T-helper 2 cell treated with Interferon-gamma antibody and Interleukin-4, amounts not matched to agents 5 μg/mL and 100 μg/mL, for 36 hours (primary cell): ENCODE measurements at regions not wholly inside any gene's neighbourhood (a gene's known extent, or its start where the extent isn't known, plus 50 kb on each side); places are given as distances from the start of the nearest gene placed in this dataset.
A peak's percentile ranks its signal among the peaks of the same experiment; 100 is the strongest.
"Not testable (repeated sequence)": the region's sequence is repeated elsewhere in the genome, so short reads cannot be mapped to it uniquely, and the experiment has no call there.

Experiments
- DNase-seq: peaks from one replicate; pipeline ENCODE4 v3.0.0; 2021; ENCODE audit warnings: low spot score
- H3K27ac Mint-ChIP-seq: one replicate; pipeline ENCODE4 v1.8.0; 2021; ENCODE audit warnings: mild to moderate bottlenecking, mixed read lengths
- H3K27me3 Mint-ChIP-seq: one replicate; pipeline ENCODE4 v1.8.0; 2021; ENCODE audit warnings: low read depth, mixed read lengths
- H3K36me3 Mint-ChIP-seq: one replicate; pipeline ENCODE4 v1.8.0; 2021; ENCODE audit warnings: low read depth, mixed read lengths
- H3K4me1 Mint-ChIP-seq: one replicate; pipeline ENCODE4 v1.8.0; 2021; ENCODE audit warnings: low read depth, mixed read lengths
- H3K4me3 Mint-ChIP-seq: one replicate; pipeline ENCODE4 v1.8.0; 2022; ENCODE audit warnings: mild to moderate bottlenecking, moderate library complexity, mixed read lengths
- H3K9me3 Mint-ChIP-seq: one replicate; pipeline ENCODE4 v1.8.0; 2021; ENCODE audit warnings: mixed read lengths

DNA sequence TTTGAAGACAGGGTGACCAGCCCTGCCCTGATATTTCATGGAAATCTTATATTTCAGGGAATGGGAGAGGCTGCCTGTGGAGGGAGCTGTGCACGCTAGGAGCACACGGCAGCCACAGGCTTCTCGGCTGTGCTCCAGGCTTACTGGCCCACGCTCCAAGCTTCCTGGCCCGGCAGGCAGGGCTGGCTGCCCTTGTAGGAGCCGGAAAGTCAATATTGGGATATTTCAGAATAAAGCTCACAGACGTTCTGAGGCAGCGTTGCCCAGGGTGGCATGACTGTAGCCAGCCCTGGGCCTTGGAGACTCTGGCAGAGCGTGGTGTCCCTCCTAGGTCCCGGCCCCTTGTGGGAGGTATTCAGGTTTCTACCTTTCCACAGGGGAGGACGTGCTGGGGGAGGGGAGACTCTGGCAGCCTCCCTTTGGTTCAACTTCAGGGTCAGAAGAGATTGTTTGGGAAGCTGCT, 95.6 kb downstream of the NPIPB11 start:
- H3K27me3 Mint-ChIP-seq = no peaks in the 10 kb centered on the region
- H3K4me3 Mint-ChIP-seq = no peak overlapping the region
- no peak overlapping the region for H3K27ac Mint-ChIP-seq
- H3K36me3 Mint-ChIP-seq = no peaks in the 10 kb centered on the region
- no peaks in the 10 kb centered on the region for H3K4me1 Mint-ChIP-seq
- H3K9me3 Mint-ChIP-seq = no peaks in the 10 kb centered on the region
- DNase-seq = no peak

DNA sequence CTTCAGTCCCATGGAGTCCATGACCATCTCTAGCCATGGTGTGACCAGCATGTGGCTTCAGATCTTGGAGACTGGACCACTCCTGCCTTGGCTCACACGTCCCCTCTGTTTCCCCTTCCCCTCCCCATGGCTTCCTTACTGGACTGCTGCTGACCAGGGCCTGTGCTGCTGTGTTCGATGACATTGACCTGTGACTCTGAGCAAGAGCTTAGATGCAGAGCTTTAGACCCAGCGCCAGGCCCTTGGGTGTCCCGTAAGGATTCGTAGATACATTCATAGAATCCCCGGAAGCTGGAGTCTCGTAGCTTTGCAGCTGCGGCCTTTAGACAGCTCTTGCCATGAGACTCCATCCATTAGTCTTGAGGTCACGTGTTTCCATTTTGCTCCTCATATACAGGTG, 96.3 kb downstream of the NPIPB11 start:
- not testable (repeated sequence) for DNase-seq, H3K4me3 Mint-ChIP-seq, H3K4me1 Mint-ChIP-seq, H3K27ac Mint-ChIP-seq, H3K36me3 Mint-ChIP-seq, H3K27me3 Mint-ChIP-seq, H3K9me3 Mint-ChIP-seq

DNA sequence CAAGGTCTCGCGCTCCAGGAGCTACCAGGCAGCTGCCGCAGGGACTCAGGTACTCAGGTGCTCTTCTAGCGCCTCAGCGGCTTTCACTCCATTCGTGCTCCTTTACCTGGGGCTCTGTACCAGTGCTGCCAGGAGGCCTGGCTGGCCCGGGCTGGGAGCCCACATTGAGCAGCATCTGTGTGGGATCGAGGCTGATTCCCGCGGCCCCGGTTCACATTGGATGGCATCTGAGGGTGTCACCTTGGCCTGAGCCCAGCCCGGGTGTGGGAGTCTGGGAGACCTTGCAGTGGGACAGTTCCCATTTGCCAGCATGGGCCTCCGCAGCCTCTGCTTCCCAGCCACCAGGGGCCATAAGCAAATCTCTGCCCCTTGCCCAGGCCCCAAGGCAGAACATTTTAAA, 96.9 kb downstream of the NPIPB11 start:
- not testable (repeated sequence) for H3K27ac Mint-ChIP-seq, H3K4me3 Mint-ChIP-seq, DNase-seq, H3K27me3 Mint-ChIP-seq, H3K36me3 Mint-ChIP-seq, H3K4me1 Mint-ChIP-seq, H3K9me3 Mint-ChIP-seq

DNA sequence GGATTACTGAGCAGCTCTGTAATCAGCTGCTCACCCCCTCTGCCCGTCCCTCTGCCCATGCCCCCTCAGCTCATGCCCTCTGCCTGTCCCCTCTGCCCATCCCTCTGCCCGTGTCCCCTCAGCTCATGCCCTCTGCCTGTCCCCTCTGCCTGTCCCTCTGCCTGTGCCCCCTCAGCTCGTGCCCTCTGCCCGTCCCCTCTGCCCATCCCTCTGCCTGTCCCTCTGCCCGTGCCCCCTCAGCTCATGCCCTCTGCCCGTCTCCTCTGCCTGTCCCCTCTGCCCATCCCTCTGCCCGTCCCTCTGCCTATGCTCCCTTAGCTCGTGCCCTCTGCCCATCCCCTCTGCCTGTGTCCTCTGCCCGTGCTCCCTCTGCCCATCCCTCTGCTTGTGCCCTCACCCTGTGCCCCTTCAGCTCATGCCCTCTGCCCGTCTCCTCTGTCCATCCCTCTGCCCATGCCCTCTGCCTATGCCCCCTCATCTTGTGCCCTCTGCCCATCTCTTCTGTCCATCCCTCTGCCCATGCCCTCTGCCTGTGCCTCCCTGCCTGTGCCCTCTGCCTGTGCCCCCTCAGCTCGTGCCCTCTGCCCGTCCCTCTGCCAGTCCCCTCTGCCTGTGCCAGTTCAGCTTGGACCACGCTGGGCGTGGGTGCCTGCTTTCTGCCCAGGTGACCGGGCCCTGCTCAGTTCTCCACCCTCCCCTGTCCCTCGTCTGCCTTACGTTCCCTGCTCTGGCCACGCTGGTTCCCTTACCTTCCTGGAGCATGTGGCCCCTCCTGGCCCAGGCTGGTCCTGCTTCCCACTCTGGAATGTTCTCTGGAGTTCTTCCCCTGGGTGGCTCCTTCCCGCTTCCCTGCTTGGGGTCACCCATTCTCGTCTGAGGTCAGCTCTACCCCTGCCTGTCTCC, 97.6 kb downstream of the NPIPB11 start:
- Mint-ChIP-seq H3K27ac (no peak overlapping the region), H3K9me3 (no peaks in the 10 kb centered on the region), H3K4me3 (no peak overlapping the region), H3K4me1 (no peaks in the 10 kb centered on the region), H3K27me3 (no peaks in the 10 kb centered on the region), H3K36me3 (no peaks in the 10 kb centered on the region)
- DNase-seq = no peak

DNA sequence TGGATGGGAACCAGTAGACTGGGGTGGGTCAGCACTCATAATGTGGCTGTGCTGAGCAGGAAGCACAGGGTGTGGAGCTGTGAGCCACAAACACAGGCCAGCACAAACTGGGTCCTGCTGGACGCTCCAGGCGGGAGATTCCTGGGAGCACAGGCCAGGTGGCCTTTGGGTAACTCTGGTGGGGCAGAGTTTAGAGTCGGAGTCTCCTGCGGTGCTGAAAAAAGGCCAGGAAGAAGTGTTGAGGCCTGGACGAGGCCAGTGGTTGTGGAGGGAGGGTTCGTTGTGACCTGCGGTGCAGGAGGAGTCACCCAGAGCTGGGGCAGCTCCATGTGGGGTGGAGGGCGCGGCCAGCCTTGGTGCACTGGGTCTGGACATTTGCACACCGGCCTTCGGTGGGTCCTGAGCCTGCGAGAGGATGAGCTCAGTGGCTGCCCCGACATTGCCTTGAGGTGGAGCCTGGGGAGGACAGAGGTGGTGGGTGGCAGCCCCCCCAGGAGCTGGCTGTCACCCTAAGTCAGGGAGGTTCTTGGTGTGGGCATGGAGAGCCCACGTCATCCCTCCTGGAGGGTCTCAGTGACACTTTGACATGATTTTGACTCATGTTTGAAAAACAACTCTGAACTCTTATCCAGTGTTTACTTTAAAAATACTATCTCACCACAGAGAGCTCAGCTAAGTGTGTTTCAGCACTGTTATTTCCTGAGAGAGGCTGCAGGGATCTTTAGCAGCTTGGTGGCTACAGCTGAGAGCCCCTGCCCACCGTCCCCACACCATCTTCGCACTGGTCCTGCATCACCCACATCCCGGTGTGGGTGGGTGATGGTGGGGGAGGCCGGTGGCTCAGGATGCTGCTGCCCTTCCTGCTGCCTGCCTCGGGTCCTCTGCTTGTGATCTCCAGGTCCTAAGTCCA, 98.7 kb downstream of the NPIPB11 start:
- H3K36me3 Mint-ChIP-seq = no peaks in the 10 kb centered on the region
- H3K4me3 Mint-ChIP-seq = no peak overlapping the region
- H3K9me3 Mint-ChIP-seq = no peaks in the 10 kb centered on the region
- no peak for DNase-seq
- H3K4me1 Mint-ChIP-seq = no peaks in the 10 kb centered on the region
- H3K27ac Mint-ChIP-seq = peak overlapping the region; percentile 21
- H3K27me3 Mint-ChIP-seq = no peaks in the 10 kb centered on the region

DNA sequence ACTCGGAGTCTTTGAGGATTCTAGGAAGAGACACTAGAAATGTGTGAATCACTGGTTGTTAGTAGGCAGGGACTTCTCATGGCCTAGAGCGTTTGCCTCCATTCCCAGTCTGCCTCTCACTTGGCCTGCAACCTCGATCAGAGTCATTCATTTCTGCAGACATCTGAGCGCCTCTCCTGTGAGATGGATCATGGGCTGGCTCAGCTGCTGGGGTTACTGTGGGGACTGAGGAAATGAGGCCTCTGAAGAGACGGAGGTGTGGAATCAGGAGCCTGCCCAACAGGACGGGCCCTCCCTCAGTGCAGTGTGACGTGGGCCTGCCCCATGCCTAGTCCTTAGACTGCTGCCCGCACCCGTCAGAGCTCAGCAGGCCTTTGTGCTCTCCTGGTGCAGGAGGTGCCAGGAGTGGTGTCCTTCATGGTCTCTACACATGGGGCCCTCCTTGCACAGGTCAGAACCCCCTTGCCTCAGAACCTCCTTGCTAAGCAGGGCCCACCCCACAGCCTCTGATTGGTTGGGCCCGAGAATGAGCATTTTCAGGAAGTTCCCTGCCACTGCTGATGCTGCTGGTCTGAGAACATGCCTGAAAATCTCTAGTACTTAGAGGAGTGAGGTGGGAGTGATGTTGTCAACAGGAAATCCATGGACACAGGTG, 99.4 kb downstream of the NPIPB11 start:
- DNase-seq = no peak
- Mint-ChIP-seq H3K27me3 (no peaks in the 10 kb centered on the region), H3K4me3 (no peak overlapping the region), H3K9me3 (no peaks in the 10 kb centered on the region), H3K4me1 (no peaks in the 10 kb centered on the region), H3K36me3 (no peaks in the 10 kb centered on the region), H3K27ac (peak overlapping the region; percentile 21)

DNA sequence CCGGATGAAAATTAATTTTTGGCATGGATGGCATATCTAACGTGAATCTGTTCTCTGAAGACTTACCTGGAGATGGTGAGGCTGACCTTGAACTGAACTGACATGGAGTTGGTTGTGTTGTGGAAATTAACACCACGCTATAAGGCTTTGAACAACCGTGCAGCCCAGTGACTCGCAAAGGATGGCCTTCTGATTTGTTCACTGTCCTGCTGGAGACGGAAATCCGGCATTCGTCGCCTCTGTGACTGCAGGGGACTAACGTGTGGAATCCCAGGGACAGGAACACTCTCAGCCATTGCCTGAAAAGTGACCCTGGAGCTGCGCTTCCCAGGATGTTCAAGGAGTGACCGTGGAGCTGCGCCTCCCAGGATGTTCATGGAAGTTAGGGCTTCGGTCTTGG, 100.3 kb downstream of the NPIPB11 start:
- H3K27me3 Mint-ChIP-seq = no peaks in the 10 kb centered on the region
- H3K4me3 Mint-ChIP-seq = no peak overlapping the region
- no peak for DNase-seq
- H3K4me1 Mint-ChIP-seq = no peaks in the 10 kb centered on the region
- H3K27ac Mint-ChIP-seq = no peak overlapping the region
- H3K36me3 Mint-ChIP-seq = no peaks in the 10 kb centered on the region
- H3K9me3 Mint-ChIP-seq = no peaks in the 10 kb centered on the region

DNA sequence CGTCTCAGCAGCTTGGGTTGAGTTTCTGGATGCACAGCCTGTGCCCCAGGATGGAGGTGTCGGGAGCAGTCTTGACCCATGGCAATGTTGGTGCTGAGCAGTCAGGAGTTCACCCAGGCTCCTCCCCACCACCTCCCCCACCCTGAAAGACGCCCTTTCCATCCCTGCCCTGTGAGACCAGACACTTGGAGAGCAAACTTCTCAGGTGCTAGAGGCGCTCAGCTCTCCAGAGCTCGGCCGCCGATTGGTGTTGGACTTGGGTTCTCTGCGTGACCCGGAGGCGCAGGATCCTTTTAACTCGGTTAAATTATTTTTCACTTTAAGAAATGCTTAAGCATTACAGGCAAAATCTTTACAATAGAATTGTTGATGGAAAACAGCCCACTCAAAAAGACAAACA, 101.5 kb downstream of the NPIPB11 start:
- H3K4me3 Mint-ChIP-seq, DNase-seq, H3K27ac Mint-ChIP-seq, H3K27me3 Mint-ChIP-seq, H3K9me3 Mint-ChIP-seq, H3K36me3 Mint-ChIP-seq, H3K4me1 Mint-ChIP-seq: not testable (repeated sequence)

DNA sequence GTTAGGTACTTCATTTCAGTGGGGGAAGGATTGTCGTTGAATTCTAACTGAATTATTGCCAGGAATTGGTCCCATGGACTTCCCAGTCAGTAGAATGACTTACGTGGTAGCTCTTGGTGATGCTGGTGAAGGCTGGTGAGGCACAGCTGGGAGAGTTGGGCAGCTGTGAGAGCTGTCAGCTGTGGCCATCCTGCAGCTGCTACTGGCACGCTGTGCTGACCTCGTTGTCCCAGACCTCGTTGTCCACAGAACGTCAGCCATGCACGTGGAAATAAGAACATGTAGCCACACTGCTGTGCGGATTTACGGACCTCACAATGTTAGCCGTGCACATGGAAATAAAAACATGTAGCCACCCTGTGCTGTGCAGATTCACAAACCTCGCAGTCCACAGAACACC, 102.3 kb downstream of the NPIPB11 start:
- no peak overlapping the region for H3K4me3 Mint-ChIP-seq
- no peaks in the 10 kb centered on the region for H3K36me3 Mint-ChIP-seq
- H3K4me1 Mint-ChIP-seq = no peaks in the 10 kb centered on the region
- no peak overlapping the region for H3K27ac Mint-ChIP-seq
- H3K9me3 Mint-ChIP-seq = no peaks in the 10 kb centered on the region
- DNase-seq = no peak
- H3K27me3 Mint-ChIP-seq = no peaks in the 10 kb centered on the region

DNA sequence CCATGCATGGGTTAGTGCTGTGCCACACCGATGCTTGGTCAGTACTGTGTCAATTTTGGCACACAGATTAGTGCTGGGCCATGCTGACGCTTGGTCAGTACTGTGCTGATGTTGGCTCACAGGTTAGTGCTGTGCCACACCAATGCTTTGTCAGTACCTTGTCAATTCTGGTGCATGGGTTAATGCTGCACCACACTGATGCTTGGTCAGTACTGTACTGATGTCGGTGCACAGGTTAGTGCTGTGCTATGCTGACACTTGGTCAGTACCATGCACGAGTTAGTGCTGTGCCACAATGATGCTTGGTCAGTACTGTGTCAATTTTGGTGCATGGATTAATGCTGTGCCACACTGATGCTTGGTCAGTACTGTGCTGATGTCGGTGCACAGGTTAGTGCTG, 103.0 kb downstream of the NPIPB11 start:
- Mint-ChIP-seq H3K27me3 (no peaks in the 10 kb centered on the region), H3K9me3 (no peaks in the 10 kb centered on the region), H3K4me3 (no peak overlapping the region), H3K27ac (no peak overlapping the region), H3K36me3 (no peaks in the 10 kb centered on the region), H3K4me1 (peaks cover 2% of the 10 kb centered on the region)
- no peak for DNase-seq

DNA sequence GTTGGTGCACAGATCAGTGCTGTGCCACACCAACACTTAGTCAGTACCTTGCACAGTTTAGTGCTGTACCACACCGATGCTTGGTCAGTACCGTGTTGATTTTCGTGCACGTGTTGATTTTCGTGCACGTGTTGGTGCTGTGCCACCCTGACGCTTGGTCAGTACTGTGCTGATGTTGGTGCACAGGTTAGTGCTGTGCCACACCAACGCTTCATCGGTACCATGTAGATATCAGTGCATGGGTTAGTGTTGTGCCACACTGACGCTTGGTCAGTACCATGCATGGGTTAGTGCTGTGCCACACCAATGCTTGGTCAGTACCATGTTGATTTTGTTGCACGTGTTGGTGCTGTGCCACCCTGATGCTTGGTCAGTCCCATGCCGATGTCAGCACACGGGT, 103.5 kb downstream of the NPIPB11 start:
- Mint-ChIP-seq H3K9me3 (no peaks in the 10 kb centered on the region), H3K36me3 (no peaks in the 10 kb centered on the region), H3K4me3 (no peak overlapping the region), H3K27ac (no peak overlapping the region), H3K4me1 (peaks cover 2% of the 10 kb centered on the region), H3K27me3 (no peaks in the 10 kb centered on the region)
- no peak for DNase-seq

DNA sequence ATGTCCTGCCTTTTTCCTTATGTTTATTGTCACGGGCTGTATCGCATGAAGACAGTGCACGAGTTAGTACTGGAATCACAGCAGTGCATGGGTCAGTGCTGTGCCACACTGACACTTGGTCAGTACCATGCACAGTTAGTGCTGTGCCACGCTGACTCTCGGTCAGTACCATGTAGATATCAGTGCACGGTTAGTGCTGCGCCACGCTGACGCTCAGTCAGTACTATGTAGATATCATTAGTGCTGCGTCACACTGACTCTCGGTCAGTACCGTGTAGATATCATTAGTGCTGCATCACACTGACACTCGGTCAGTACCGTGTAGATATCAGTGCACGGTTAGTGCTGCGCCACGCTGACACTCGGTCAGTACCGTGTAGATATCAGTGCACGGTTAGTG, 104.1 kb downstream of the NPIPB11 start:
- not testable (repeated sequence) for DNase-seq, H3K4me1 Mint-ChIP-seq, H3K4me3 Mint-ChIP-seq, H3K27me3 Mint-ChIP-seq, H3K36me3 Mint-ChIP-seq, H3K27ac Mint-ChIP-seq, H3K9me3 Mint-ChIP-seq

DNA sequence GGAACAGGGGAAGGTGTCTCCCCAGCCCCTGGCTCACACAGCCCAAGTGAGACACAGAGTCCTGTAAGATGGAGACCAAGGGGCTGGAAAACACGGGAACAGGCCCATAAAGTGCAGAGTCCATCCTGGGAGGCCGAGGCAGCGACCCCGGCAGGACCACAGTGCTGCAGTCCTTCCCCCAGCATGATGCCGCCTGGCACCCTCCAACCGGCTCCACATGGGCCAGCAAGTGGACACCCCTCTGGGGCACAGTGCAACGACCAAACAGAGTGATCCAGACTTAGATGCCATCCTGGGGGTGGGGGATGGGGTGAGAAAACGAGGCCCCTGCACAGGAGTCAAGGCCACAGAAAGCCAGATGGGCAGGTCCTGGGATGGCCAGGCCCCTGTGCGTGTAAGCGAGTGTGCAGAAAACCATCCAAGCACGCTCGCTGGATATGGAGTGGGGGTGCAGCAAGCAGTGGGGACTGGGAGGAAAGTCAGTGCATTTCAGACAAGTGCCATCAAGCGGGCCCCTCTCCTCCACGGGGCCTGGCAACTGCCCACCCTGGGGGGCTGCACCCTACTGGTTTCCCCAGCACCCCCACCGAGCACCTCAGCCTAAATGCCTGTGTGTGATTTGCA, 104.7 kb downstream of the NPIPB11 start:
- not testable (repeated sequence) for H3K36me3 Mint-ChIP-seq, H3K9me3 Mint-ChIP-seq, DNase-seq, H3K27me3 Mint-ChIP-seq, H3K4me3 Mint-ChIP-seq, H3K27ac Mint-ChIP-seq, H3K4me1 Mint-ChIP-seq
